B cell (primary cell): ENCODE measurements at regions not wholly inside any gene's neighbourhood (a gene's known extent, or its start where the extent isn't known, plus 50 kb on each side); places are given as distances from the start of the nearest gene placed in this dataset.

Source experiments
- CTCF ChIP-seq: fragments of 200-600 bp; IDR thresholded peaks from one replicate; pipeline ENCODE4 v1.8.0; 2022; ENCODE audit warnings: antibody characterized with exemption, mild to moderate bottlenecking
- EZH2 ChIP-seq: IDR thresholded peaks from 2 replicates; pipeline ENCODE4 v1.6.1; 2012; ENCODE audit warnings: borderline replicate concordance, low read depth, mild to moderate bottlenecking, moderate library complexity, low read length; ENCODE audit not compliant: insufficient read depth, poor library complexity, severe bottlenecking

- TF ChIP-seq CTCF (no peak), EZH2 (no peak)
Measured at GRCh38 chr3:28922376-28922775, 358.5 kb upstream of the RBMS3 start.
